ENCODE measurements at regions not wholly inside any gene's neighbourhood (a gene's known extent, or its start where the extent isn't known, plus 50 kb on each side); places are given as distances from the start of the nearest gene placed in this dataset.
"Not testable (repeated sequence)": the region's sequence is repeated elsewhere in the genome, so short reads cannot be mapped to it uniquely, and the experiment has no call there.

DNA sequence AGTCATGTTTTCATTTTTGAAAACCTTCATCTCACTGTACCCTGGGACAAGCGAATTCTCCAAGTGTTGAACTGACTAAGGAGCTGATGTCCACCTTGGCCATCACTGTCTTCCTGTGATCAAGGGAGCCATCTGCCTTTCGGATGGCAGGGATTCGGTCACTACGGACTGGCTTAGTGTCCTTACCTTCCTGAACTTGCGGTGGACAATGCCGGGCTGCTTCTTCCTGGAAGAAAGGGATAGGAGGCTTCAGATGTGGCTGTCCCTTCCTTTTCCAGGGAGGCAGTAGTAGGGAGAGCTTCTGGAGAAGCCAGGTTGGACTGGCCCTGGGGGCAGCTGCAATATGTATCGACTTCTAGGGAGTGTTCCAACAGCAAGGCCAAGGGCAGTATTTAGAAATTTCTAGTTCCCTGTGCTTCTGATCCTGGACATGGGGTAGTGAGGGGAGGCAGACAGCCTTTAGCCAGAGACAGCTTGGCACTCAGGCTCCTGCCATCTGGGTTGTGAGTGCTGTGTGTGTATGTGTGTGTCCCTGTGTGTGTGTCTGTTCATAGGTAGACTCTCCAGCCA is 114.6 kb downstream of the IER5 start:
- DNase-seq (ENCODE audit: low spot score), result no peak

DNA sequence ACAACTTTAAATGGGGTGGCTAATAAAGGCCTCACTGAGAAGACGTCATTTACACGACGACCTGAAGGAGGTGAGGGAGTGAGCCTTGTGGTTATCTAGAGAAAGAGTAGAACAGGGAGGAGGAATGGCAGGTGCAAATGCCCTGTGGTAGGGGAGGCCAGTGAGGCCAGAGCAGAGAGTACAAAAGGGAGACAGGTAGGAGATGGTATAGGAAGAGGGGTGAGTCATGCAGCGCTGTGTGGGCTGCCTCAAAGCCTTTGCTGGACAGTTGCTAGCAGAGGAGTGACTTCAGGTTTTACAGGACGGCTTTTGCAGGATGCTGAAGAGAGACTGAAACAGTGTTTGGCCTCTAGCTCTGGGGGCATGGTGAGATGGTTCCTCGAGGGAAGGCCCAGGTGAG is 116.0 kb downstream of the IER5 start:
- DNase-seq (ENCODE audit: low spot score), result no peak

DNA sequence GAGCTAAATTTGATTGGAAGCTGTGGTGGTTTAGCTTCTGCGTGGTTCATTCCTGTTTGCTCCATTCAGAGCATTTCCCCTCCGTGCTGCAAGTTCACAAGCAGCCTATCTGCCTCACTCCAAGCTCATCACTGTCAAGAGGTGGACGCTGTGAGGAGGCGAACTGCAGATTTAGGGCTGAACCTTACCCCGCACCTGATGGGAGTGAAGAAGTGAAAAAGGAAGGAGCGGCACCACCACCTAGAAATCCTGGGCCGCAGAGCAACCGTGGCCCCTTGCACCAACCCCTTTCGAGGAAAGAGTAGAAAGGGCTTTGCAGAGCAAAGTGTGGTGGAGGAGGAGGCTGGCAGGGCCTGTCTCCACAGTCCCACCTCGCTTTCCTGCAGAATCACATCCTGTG is 117.4 kb downstream of the IER5 start:
- no peak for DNase-seq (ENCODE audit: low spot score)

DNA sequence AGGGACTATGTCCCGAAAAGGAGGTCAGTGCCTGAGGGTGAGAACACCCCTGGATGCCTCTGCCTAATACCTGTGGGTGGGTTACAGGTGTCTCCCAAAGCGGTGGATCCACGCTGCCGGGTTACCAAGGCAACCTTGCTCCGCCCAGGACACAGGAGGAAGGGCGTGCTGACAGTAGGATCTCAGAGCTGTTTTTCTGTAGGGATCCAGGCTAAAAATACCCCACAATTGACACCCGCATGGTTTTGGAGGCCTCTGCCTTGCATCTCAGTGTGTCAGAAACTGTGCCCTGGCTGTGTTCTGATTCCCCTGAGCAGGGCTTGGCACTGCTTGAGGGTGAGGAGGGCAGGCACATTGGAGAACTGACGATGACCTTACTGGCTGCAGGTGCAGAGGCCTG is 118.0 kb downstream of the IER5 start:
- no peak for DNase-seq (ENCODE audit: low spot score)

DNA sequence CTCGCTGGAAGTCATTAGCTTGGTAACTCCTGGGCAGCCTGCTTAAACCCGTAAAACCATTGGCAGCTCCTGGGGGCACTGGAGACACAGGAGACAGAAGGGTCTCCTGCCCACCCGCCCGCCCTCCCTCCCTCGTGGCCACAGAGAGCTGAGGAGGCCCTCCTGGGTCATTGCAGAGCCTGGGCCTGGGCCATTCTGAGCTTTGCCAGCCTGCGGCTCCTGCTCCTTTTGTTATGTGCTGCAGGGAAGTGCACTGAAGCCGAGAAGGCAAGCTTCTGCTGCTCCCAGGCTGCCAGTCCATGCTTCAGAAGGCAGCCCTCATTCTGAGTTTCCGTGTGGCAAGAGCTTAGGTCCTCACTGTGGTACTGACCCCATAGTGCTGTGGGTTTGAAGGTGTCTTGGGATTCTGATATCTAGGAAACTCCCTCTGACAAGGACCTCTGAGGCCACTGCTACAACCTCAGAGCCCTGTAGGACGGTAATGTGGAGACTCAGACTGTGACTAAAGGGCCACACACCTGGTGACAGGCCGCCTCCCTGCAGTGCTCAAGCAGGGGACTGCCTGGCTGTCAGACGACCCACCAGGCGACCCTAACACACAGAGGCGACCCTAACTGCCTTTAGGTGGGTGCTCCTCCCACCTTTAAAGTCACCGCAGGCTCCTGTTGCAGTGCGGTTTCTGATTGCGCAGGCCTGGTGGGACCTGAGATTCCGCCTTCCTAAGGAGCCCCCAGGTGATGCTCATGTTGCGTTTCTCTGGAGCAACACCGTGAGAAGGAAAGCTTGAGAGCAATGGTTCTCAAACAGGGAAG is 118.7 kb downstream of the IER5 start:
- no peak for DNase-seq (ENCODE audit: low spot score)

DNA sequence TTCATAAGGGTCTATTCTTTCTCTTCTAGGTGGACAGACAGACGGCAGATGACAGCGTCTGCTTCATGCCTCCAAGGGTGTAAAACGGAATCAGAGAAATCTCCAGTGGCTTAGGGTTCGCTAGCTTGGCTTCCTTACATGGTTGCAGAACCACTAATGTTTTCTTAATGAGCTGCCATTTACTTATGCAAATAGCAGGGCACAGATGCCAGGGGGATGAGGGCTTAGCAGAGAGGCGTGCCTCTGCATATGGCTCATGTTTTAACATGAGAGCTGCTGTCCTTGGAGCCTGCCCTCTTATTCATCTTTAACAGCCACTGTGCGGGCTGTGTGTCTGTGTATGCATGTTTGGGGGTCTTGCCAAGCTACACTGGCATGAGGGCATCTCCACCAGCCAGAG is 119.6 kb downstream of the IER5 start:
- no peak for DNase-seq (ENCODE audit: low spot score)

DNA sequence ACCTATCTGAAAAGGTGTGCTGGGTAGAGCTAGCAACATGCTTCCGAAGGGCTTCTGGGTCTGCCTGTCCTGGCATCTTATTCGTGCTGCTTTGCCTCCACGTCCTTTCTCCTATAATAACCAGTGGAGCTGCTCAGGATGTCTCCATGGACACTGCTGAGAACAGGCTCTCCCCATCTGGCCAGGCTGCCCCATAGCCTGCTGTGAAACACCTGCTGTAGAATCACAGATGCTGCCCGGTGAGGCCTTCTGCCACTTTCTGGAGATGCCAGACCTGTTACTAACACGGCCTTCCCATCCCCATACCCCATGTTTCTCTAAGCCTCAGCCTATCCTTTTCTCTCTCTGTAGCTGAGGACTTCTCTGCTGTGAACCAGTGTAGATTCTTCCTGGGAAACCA is 120.5 kb downstream of the IER5 start:
- DNase-seq (ENCODE audit: low spot score), result no peak

DNA sequence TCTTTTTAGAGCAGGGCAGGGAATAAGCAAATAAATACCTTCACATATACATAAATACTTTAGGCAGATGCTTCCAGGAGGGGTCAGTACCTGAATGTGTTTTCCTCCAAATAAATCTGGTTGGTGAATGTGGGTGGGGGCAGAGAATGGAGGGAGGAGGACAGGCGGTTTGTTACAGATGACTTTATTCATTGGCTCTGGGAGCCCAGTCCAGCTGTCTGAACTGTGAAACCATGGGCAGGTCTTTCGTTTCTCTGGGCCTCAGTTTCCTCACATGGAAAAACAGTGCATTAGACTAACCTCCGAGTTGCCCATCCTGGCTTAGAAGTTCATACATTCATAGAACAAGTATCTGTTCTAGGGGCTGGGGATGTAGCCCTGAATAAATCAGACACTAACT is 124.6 kb downstream of the IER5 start:
- no peak for DNase-seq (ENCODE audit: low spot score)

DNA sequence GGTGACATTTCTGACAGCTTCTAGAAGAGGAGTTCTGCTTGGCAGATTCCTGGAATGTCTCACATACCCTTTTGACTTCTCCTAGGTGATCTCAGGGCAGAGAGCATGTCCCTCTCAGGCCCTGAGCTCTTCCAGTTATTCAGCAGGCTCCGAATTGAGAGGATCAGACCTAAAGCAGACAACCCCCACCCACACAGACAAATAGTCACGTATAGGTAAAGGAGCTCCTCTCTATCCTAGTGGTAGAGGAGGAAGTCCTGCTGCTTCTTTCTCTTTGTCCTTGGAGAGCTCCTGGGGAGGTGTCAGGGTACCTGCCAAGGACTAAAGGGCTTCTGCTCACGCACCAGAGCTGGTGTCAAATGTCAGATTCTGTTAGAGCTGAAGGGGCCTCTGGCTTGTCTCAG is 128.1 kb downstream of the IER5 start:
- no peak for DNase-seq (ENCODE audit: low spot score)

DNA sequence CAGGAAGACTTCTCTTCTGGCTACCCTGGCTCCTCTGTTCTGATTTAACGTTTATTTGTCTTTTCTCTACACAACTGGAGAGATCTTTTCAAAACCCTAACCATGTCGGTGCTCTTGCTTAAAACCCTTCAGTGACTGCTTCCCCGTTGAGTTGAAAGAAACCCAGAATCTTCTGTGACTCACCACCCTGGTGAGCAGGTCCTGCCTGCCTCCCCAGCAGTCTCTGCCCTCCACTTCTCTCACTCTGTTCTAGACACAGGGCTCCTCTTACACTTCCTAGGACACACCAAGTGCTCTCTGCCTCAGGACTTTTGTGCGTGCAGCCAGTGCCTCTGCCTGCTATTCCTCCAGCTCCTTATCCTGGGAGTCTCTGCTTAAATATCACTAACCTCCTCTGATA is 131.4 kb downstream of the IER5 start:
- DNase-seq (ENCODE audit: low spot score), result no peak

DNA sequence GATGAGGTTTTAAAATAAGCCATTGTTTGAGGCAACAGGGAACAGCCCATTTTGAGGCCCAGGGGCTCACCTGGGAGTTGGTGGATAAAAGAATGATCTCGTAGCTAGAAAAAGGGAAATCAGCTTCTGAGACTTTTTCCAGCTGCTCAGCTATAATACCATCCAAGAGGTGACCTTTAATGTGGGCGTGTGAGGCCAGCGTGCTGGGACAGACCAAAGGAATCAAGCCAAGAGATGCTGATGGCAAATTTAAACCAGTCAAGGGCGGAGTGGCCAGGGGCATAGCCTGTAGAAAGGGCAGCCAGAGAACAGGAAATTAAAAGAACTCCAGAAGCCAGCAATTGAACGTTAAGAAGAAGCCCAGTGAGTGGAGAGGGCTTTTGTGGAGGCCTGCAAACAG is 132.6 kb downstream of the IER5 start:
- no peak for DNase-seq (ENCODE audit: low spot score)

DNA sequence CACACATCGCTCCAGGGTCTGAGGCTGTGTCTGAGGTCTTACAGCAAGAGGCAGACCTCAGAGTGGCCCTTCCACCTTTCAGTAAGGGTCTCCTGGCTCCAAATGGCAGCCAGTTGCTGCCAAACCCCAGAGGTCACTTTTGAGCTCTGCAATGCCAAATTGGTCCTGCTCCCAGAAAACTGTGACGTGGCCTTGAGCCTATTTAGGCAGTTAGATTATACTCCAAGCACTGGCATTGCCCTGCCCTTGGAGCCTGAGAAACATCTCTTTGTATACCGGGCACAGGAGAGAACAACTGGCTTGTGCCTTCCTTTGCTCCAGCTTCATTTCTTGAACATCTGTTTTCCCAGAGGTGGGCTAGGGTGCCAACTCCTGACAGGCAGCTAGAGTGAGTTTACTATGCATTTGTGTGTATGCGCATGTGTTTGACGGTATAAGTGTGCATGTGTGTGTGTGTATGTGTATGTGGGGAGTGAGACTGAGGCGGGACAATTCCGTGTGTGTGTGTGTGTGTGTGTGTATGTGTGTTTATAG is 134.5 kb downstream of the IER5 start:
- DNase-seq (ENCODE audit: low spot score), result no peak

DNA sequence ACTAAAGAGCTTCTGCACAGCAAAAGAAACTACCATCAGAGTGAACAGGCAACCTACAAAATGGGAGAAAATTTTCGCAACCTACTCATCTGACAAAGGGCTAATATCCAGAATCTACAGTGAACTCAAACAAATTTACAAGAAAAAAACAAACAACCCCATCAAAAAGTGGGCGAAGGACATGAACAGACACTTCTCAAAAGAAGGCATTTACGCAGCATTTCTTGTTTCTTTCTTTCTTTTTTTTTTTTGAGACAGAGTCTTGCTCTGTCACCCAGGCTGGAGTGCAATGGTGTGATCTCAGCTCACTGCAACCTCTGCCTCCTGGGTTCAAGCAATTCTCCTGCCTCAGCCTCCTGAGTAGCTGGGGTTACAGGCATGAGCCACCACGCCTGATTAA is 138.2 kb downstream of the IER5 start:
- not testable (repeated sequence) for DNase-seq (ENCODE audit: low spot score)

DNA sequence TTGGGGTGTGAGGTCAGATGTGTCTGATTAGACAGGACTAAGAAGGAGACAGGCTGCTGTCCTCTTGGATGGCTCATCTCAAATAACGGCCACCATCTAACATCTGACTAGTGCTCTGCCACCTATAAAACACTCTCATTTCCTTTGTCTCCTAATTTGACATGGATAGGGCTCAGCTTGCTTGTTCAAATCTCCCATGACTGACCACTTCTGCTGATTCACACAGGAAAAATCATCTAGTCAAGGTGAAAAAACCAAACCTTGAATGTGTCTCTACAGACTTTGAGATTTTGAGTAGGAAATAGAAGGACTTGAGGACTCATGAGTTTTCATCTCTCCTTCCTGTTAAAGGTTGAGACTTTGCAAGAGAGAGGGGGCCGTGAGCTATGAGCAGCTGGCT is 150.6 kb downstream of the IER5 start:
- no peak for DNase-seq (ENCODE audit: low spot score)

DNA sequence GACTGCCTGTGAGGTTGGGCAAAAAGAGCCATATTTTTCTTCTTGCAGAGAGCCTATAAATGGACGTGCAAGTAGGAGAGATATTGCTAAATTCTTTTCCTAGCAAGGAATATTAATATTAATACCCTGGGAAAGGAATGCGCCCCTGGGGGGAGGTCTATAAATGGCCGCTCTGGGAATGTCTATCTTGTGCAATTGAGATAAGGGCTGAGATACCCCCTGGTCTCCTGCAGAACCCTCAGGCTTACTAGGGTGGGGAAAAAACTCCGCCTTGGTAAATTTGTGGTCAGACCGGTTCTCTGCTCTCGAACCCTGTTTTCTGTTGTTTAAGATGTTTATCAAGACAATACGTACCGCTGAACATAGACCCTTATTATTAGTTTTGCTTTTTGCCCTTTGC is 157.8 kb downstream of the IER5 start:
- DNase-seq (ENCODE audit: low spot score), result not testable (repeated sequence)

DNA sequence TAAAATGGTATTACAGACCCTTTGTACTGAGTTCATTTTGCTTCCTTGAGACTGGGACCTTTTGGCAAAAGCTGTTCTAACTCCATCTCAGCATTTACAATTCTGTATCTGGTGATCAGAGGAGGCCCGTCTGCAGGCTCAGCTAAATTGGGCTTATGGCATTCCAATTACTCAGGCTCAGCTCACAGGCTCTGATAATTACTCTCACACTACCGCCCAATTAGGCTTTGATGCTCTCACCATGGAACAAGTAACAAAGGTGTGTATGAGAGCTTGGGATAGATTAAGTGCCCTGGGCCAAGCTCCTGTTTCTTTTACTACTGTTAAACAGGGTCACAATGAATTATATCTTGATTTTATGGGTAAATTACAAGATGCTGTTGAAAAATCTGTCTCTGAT is 159.9 kb downstream of the IER5 start:
- DNase-seq (ENCODE audit: low spot score), result not testable (repeated sequence)

DNA sequence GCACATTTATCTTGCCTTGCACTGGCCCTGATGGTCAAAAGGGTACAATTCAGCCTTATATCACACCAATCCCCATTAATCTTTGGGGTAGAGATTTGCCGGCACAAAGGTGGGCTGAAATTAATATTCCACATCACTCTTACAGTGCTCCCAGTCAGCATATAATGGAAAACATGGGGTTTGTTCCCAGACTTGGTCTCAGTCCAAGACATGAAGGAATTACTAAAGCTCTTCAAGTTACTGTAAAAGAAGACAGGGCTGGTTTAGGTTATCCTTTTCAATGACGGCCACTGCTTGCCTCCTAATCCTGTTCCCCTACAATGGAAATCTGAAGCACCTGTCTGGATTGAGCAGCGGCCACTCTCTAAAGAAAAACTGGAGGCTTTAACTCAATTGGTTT is 160.7 kb downstream of the IER5 start:
- DNase-seq (ENCODE audit: low spot score), result no peak

DNA sequence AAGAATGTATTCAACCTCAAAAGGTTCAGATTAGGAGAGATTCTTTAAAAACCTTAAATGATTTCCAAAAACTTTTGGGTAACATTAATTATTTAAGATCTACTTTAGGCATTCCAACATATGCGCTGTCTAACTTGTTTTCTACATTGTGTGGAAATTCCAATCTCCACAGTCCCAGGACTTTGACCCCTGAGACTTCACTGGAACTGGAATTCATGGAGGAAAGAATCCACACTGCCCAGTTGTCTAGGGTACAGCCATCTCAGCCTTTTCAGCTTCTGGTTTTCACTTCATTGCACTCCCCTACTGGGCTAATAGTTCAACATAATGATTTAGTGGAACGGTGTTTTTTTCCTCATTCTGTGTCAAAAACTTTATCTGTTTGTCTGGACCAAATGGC is 161.5 kb downstream of the IER5 start:
- peak; percentile 38 for DNase-seq (ENCODE audit: low spot score)

DNA sequence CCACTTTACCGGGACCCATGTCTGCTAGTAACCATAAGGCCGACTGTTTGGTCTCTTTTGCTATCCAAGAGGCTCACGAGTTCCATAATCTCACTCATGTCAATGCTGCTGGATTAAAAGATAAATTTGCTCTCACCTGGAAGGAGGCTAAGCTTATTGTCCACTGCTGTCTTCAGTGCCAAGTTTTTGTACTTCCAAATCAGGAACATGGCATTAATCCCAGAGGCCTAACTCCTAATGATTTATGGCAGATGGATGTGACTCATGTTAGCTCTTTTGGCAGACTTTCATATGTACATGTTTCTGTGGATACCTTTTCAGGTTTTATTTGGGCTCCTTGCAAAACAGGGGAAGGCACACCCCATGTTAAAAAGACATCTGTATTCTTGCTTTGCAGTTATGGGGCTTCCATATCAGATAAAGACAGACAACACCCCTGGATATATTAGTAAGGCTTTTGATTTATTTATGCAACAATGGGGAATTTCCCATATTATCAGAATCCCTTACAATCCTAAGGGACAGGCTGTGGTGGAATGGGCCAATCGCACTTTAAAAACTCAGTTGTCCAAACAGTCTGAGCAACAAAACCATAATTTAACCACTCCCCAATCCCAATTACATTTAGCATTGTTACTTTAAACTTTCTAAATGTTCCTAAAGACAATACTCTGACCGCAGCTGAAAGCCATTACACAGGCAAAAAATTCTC is 162.7 kb downstream of the IER5 start:
- peak; percentile 60 for DNase-seq (ENCODE audit: low spot score)

DNA sequence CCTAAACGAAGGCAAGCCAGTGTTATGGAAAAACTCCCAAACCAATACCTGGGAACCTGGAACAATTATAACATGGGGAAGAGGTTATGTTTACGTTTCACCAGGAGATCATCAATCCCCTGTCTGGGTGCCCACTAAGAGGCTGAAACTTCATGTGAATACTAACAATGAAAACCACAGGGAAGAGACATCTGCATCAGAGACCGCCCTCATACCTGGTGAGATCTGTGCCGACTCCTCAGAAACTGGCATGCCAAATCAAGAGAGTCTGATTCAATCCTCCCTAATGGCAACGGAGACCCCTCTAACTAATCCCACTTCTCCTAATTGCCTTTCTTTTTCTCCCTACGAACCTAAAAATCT is 163.2 kb downstream of the IER5 start:
- DNase-seq (ENCODE audit: low spot score), result no peak

DNA sequence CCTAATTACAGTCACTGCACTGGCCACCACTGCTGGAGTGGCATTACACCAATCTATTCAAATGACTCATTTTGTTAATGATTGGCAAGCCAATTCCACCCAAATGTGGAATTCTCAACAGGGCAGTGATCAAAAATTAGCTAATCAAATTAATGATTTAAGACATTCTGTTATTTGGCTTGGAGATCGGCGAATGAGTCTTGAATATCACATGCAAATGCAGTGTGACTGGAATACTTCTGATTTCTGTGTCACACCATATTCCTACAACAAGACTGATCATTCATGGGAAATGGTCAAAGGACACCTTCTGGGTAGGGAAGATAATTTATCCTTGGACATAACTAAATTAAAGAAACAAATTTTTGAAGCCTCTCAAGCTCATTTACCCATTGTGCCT is 165.1 kb downstream of the IER5 start:
- DNase-seq (ENCODE audit: low spot score), result peak; percentile 24

DNA sequence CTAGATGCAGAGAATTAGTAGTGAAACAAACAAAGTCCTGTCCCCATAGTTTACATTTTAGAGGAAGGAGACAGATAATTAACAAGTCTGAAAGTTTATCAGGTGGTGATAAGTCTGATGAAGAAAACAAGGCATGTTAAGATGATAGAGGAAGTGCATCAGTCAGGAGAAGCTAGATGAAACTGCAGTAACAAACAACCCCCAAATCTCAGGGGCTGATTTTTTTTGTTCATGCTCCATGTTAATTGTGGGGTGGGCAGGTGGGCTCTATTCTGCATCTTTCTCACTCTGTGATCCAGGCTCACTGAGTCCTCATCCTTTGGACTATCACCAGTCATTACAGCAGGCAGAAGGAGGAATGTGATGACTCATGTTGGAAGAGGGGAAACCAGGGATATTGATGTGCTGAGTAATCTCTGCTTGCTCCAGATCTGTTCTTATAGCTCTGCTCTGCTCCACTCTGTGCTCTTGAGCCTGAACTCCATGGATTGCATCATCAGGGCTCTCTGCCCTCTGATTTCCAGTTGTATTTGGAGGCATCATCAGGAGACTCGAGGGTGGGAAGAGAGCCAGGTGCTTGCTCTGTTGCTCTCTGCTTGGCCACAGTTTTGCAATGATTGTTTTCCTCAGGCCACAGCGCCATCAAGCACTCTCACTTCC is 166.9 kb downstream of the IER5 start:
- DNase-seq (ENCODE audit: low spot score), result peak; percentile 78
